GM23338 (cell line): ENCODE measurements at regions not wholly inside any gene's neighbourhood (a gene's known extent, or its start where the extent isn't known, plus 50 kb on each side); places are given as distances from the start of the nearest gene placed in this dataset.

Experiments used
- ATAC-seq: fragments of 200-7000 bp; cut with Tn5 transposase; 3 replicates; pipeline ENCODE4 v1.9.1; 2020
- DNase-seq: peaks from one replicate; pipeline ENCODE4 v3.0.0-alpha.2; 2015; ENCODE audit warnings: low spot score
- H2AFZ ChIP-seq: fragments of 200-600 bp; sonication (generic); 2 replicates; pipeline ENCODE4 v1.8.0; 2016; ENCODE audit warnings: antibody characterized with exemption, mild to moderate bottlenecking, moderate library complexity
- H3F3A ChIP-seq: fragments of 200-600 bp; sonication (generic); replicated peaks from 2 replicates; pipeline ENCODE4 v1.8.0; 2017; ENCODE audit warnings: antibody characterized with exemption, mixed run types, low read depth
- H3K27ac ChIP-seq: fragments of 200-600 bp; sonication (generic); 2 replicates; pipeline ENCODE4 v1.6.1; 2016; ENCODE audit warnings: low read depth
- H3K27me3 ChIP-seq: fragments of 200-600 bp; sonication (generic); 2 replicates; pipeline ENCODE4 v1.8.0; 2016; ENCODE audit warnings: mild to moderate bottlenecking, mixed run types, moderate library complexity; ENCODE audit not compliant: insufficient read depth
- H3K36me3 ChIP-seq: fragments of 200-600 bp; sonication (generic); 2 replicates; pipeline ENCODE4 v1.8.0; 2016; ENCODE audit warnings: mild to moderate bottlenecking; ENCODE audit not compliant: insufficient read depth
- H3K4me1 ChIP-seq: fragments of 200-600 bp; sonication (generic); 2 replicates; pipeline ENCODE4 v1.8.0; 2016; ENCODE audit warnings: mild to moderate bottlenecking, moderate library complexity; ENCODE audit not compliant: insufficient read depth
- H3K4me2 ChIP-seq: fragments of 200-600 bp; sonication (generic); 2 replicates; pipeline ENCODE4 v1.7.1; 2017; ENCODE audit warnings: mixed run types
- H3K4me3 ChIP-seq: fragments of 200-600 bp; sonication (generic); 2 replicates; pipeline ENCODE4 v1.6.1; 2016; ENCODE audit warnings: mixed run types
- H3K79me2 ChIP-seq: fragments of 200-600 bp; sonication (generic); replicated peaks from 2 replicates; pipeline ENCODE4 v1.8.0; 2017; ENCODE audit warnings: mild to moderate bottlenecking; ENCODE audit not compliant: insufficient read depth
- H3K9me2 ChIP-seq: fragments of 200-600 bp; sonication (generic); 2 replicates; pipeline ENCODE4 v1.8.0; 2017; ENCODE audit not compliant: insufficient read depth
- H4K20me1 ChIP-seq: fragments of 200-600 bp; sonication (generic); replicated peaks from 2 replicates; pipeline ENCODE4 v1.8.0; 2017; ENCODE audit warnings: mild to moderate bottlenecking; ENCODE audit not compliant: insufficient read depth
- H3K27ac Mint-ChIP-seq: 2 replicates; pipeline ENCODE4 v1.8.0; 2020; ENCODE audit warnings: inconsistent platforms, mild to moderate bottlenecking, moderate library complexity, mixed read lengths
- H3K27me3 Mint-ChIP-seq: 3 replicates; pipeline ENCODE4 v1.8.0; 2022; ENCODE audit warnings: low read depth, mild to moderate bottlenecking, moderate library complexity, mixed read lengths, inconsistent platforms; ENCODE audit not compliant: insufficient read depth, poor library complexity
- H3K36me3 Mint-ChIP-seq: 3 replicates; pipeline ENCODE4 v1.8.0; 2021; ENCODE audit warnings: low read depth, mild to moderate bottlenecking, inconsistent platforms, moderate library complexity, mixed read lengths
- H3K4me1 Mint-ChIP-seq: 3 replicates; pipeline ENCODE4 v1.8.0; 2020; ENCODE audit warnings: mild to moderate bottlenecking, inconsistent platforms, mixed read lengths
- H3K4me3 Mint-ChIP-seq: 3 replicates; pipeline ENCODE4 v1.8.0; 2021; ENCODE audit warnings: moderate library complexity, mild to moderate bottlenecking, inconsistent platforms, mixed read lengths
- H3K9me3 Mint-ChIP-seq: 3 replicates; pipeline ENCODE4 v1.8.0; 2020; ENCODE audit warnings: moderate library complexity, mild to moderate bottlenecking, inconsistent platforms, mixed read lengths
- CREB1 ChIP-seq: fragments of 250-450 bp; sonication (Bioruptor Pico); IDR thresholded peaks from 2 replicates; pipeline ENCODE4 v1.5.0; 2020; ENCODE audit warnings: low read depth, mild to moderate bottlenecking, moderate library complexity
- EZH2 ChIP-seq: fragments of 200-600 bp; sonication (generic); IDR thresholded peaks from one replicate; pipeline ENCODE4 v1.8.0; 2017; ENCODE audit warnings: antibody characterized with exemption, mild to moderate bottlenecking, low read depth; ENCODE audit not compliant: unreplicated experiment
- EZH2phosphoT487 ChIP-seq: fragments of 200-600 bp; sonication (generic); IDR thresholded peaks from one replicate; pipeline ENCODE4 v1.8.1; 2018; ENCODE audit warnings: antibody characterized with exemption; ENCODE audit not compliant: unreplicated experiment
- JUNB ChIP-seq: IDR thresholded peaks from one replicate; pipeline ENCODE4 v1.6.1; 2016; ENCODE audit warnings: antibody characterized with exemption; ENCODE audit not compliant: unreplicated experiment
- NANOG ChIP-seq: IDR thresholded peaks from 2 replicates; pipeline ENCODE4 v1.6.1; 2016; ENCODE audit warnings: antibody characterized with exemption, borderline replicate concordance
- POLR2AphosphoS5 ChIP-seq: IDR thresholded peaks from 2 replicates; pipeline ENCODE4 v1.6.1; 2016; ENCODE audit warnings: antibody characterized with exemption, low read depth
- STAT1 ChIP-seq: IDR thresholded peaks from one replicate; pipeline ENCODE4 v1.6.1; 2016; ENCODE audit warnings: antibody characterized with exemption; ENCODE audit not compliant: unreplicated experiment
- ZNF114 ChIP-seq: fragments of 250-450 bp; sonication (Bioruptor Pico); IDR thresholded peaks from 2 replicates; pipeline ENCODE4 v1.5.0; 2020; ENCODE audit warnings: mild to moderate bottlenecking, moderate library complexity
- ZNF331 ChIP-seq: fragments of 250-450 bp; sonication (Bioruptor Pico); IDR thresholded peaks from 2 replicates; pipeline ENCODE4 v1.5.0; 2020; ENCODE audit warnings: low read depth, mild to moderate bottlenecking, moderate library complexity
- TF ChIP-seq, protein P1 (sequence below): fragments of 250-450 bp; sonication (Bioruptor Pico); IDR thresholded peaks from 2 replicates; pipeline ENCODE4 v1.5.0; 2020; ENCODE audit warnings: mild to moderate bottlenecking, moderate library complexity
- TF ChIP-seq, protein P2 (sequence below): IDR thresholded peaks from 2 replicates; pipeline ENCODE4 v1.6.1; 2016; ENCODE audit warnings: antibody characterized with exemption
- TF ChIP-seq, protein P3 (sequence below), 2 experiments: fragments of 200-600 bp in 1 of 2; sonication (generic) in 1 of 2; conservative IDR thresholded peaks; 2 replicates each; pipeline versions ENCODE4 v1.5.1 to v1.6.1; 2016 to 2017; ENCODE audit warnings: antibody characterized with exemption in 2 of 2, low read depth in 2 of 2, mild to moderate bottlenecking in 2 of 2, moderate library complexity in 1 of 2
- TF ChIP-seq, protein P4 (sequence below): IDR thresholded peaks from one replicate; pipeline ENCODE4 v1.6.1; 2018; ENCODE audit warnings: antibody characterized with exemption; ENCODE audit not compliant: unreplicated experiment

DNA sequence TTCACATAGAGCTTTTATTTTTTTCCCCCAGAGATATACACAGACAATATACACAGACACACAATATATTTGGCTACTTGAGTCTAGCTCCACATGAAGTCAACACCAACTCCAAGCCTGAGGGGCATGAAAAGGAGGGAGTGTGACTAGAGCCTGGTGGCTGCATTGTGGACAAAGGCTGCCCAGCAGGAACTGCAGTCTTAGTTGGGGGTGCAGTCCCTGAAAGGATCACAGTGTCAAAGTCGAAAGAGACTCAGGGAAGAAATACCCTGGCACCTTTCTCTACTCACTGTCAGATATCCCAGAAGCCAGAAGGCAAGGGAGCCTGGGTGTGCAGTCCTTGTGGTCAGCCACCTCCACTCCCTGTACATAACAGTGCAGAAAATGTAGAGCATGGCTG is 231.6 kb upstream of the RPS23 start:
- no peaks in the 10 kb centered on the region for H3K36me3 Mint-ChIP-seq
- Histone ChIP-seq H3K36me3 (no peaks in the 10 kb centered on the region), H4K20me1 (no peaks in the 10 kb centered on the region), H3K9me2 (no peaks in the 10 kb centered on the region), H2AFZ (no peak overlapping the region), H3K4me3 (no peak overlapping the region), H3K4me2 (no peak overlapping the region), H3K79me2 (no peaks in the 10 kb centered on the region), H3K27me3 (no peaks in the 10 kb centered on the region), H3K4me1 (peaks cover 13% of the 10 kb centered on the region; the same call in 1 of the 2 replicates), H3K27ac (no peak overlapping the region), H3F3A (no peaks in the 10 kb centered on the region)
- peaks cover 2% of the 10 kb centered on the region for H3K27me3 Mint-ChIP-seq
- no peak overlapping the region for H3K27ac Mint-ChIP-seq
- DNase-seq (peak; percentile 19), ATAC-seq (peak; percentile 81)
- no peak overlapping the region for H3K4me3 Mint-ChIP-seq
- TF ChIP-seq, protein P1, sequence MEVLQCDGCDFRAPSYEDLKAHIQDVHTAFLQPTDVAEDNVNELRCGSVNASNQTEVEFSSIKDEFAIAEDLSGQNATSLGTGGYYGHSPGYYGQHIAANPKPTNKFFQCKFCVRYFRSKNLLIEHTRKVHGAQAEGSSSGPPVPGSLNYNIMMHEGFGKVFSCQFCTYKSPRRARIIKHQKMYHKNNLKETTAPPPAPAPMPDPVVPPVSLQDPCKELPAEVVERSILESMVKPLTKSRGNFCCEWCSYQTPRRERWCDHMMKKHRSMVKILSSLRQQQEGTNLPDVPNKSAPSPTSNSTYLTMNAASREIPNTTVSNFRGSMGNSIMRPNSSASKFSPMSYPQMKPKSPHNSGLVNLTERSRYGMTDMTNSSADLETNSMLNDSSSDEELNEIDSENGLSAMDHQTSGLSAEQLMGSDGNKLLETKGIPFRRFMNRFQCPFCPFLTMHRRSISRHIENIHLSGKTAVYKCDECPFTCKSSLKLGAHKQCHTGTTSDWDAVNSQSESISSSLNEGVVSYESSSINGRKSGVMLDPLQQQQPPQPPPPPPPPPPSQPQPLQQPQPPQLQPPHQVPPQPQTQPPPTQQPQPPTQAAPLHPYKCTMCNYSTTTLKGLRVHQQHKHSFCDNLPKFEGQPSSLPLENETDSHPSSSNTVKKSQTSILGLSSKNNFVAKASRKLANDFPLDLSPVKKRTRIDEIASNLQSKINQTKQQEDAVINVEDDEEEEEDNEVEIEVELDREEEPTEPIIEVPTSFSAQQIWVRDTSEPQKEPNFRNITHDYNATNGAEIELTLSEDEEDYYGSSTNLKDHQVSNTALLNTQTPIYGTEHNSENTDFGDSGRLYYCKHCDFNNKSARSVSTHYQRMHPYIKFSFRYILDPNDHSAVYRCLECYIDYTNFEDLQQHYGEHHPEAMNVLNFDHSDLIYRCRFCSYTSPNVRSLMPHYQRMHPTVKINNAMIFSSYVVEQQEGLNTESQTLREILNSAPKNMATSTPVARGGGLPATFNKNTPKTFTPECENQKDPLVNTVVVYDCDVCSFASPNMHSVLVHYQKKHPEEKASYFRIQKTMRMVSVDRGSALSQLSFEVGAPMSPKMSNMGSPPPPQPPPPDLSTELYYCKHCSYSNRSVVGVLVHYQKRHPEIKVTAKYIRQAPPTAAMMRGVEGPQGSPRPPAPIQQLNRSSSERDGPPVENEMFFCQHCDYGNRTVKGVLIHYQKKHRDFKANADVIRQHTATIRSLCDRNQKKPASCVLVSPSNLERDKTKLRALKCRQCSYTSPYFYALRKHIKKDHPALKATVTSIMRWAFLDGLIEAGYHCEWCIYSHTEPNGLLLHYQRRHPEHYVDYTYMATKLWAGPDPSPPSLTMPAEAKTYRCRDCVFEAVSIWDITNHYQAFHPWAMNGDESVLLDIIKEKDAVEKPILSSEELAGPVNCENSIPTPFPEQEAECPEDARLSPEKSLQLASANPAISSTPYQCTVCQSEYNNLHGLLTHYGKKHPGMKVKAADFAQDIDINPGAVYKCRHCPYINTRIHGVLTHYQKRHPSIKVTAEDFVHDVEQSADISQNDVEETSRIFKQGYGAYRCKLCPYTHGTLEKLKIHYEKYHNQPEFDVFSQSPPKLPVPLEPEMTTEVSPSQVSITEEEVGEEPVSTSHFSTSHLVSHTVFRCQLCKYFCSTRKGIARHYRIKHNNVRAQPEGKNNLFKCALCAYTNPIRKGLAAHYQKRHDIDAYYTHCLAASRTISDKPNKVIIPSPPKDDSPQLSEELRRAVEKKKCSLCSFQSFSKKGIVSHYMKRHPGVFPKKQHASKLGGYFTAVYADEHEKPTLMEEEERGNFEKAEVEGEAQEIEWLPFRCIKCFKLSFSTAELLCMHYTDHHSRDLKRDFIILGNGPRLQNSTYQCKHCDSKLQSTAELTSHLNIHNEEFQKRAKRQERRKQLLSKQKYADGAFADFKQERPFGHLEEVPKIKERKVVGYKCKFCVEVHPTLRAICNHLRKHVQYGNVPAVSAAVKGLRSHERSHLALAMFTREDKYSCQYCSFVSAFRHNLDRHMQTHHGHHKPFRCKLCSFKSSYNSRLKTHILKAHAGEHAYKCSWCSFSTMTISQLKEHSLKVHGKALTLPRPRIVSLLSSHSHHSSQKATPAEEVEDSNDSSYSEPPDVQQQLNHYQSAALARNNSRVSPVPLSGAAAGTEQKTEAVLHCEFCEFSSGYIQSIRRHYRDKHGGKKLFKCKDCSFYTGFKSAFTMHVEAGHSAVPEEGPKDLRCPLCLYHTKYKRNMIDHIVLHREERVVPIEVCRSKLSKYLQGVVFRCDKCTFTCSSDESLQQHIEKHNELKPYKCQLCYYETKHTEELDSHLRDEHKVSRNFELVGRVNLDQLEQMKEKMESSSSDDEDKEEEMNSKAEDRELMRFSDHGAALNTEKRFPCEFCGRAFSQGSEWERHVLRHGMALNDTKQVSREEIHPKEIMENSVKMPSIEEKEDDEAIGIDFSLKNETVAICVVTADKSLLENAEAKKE, result no peak
- TF ChIP-seq, protein P2, sequence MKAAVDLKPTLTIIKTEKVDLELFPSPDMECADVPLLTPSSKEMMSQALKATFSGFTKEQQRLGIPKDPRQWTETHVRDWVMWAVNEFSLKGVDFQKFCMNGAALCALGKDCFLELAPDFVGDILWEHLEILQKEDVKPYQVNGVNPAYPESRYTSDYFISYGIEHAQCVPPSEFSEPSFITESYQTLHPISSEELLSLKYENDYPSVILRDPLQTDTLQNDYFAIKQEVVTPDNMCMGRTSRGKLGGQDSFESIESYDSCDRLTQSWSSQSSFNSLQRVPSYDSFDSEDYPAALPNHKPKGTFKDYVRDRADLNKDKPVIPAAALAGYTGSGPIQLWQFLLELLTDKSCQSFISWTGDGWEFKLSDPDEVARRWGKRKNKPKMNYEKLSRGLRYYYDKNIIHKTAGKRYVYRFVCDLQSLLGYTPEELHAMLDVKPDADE, result no peak
- TF ChIP-seq CREB1 (CRISPR knock-in tag) (no peak), POLR2AphosphoS5 (no peak), EZH2 (no peak), STAT1 (no peak), ZNF331 (CRISPR knock-in tag) (no peak), JUNB (no peak), ZNF114 (CRISPR knock-in tag) (no peak), EZH2phosphoT487 (no peak), NANOG (no peak)
- TF ChIP-seq, protein P3, sequence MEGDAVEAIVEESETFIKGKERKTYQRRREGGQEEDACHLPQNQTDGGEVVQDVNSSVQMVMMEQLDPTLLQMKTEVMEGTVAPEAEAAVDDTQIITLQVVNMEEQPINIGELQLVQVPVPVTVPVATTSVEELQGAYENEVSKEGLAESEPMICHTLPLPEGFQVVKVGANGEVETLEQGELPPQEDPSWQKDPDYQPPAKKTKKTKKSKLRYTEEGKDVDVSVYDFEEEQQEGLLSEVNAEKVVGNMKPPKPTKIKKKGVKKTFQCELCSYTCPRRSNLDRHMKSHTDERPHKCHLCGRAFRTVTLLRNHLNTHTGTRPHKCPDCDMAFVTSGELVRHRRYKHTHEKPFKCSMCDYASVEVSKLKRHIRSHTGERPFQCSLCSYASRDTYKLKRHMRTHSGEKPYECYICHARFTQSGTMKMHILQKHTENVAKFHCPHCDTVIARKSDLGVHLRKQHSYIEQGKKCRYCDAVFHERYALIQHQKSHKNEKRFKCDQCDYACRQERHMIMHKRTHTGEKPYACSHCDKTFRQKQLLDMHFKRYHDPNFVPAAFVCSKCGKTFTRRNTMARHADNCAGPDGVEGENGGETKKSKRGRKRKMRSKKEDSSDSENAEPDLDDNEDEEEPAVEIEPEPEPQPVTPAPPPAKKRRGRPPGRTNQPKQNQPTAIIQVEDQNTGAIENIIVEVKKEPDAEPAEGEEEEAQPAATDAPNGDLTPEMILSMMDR (conservative IDR thresholded peaks at IDR 0.05; ENCODE audit: low read depth in 2 of 2), result no peak
- TF ChIP-seq, protein P4, sequence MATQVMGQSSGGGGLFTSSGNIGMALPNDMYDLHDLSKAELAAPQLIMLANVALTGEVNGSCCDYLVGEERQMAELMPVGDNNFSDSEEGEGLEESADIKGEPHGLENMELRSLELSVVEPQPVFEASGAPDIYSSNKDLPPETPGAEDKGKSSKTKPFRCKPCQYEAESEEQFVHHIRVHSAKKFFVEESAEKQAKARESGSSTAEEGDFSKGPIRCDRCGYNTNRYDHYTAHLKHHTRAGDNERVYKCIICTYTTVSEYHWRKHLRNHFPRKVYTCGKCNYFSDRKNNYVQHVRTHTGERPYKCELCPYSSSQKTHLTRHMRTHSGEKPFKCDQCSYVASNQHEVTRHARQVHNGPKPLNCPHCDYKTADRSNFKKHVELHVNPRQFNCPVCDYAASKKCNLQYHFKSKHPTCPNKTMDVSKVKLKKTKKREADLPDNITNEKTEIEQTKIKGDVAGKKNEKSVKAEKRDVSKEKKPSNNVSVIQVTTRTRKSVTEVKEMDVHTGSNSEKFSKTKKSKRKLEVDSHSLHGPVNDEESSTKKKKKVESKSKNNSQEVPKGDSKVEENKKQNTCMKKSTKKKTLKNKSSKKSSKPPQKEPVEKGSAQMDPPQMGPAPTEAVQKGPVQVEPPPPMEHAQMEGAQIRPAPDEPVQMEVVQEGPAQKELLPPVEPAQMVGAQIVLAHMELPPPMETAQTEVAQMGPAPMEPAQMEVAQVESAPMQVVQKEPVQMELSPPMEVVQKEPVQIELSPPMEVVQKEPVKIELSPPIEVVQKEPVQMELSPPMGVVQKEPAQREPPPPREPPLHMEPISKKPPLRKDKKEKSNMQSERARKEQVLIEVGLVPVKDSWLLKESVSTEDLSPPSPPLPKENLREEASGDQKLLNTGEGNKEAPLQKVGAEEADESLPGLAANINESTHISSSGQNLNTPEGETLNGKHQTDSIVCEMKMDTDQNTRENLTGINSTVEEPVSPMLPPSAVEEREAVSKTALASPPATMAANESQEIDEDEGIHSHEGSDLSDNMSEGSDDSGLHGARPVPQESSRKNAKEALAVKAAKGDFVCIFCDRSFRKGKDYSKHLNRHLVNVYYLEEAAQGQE, result no peak
- H3K4me1 Mint-ChIP-seq, result peaks cover 20% of the 10 kb centered on the region
- peaks cover 4% of the 10 kb centered on the region; the same call in 1 of the 3 replicates for H3K9me3 Mint-ChIP-seq
